Forelimb muscle (tissue), 1 donor: ENCODE measurements at regions not wholly inside any gene's neighbourhood (a gene's known extent, or its start where the extent isn't known, plus 50 kb on each side); places are given as distances from the start of the nearest gene placed in this dataset.
"Not testable (repeated sequence)": the region's sequence is repeated elsewhere in the genome, so short reads cannot be mapped to it uniquely, and the experiment has no call there.

Experiments
- DNase-seq: peaks from one replicate; pipeline ENCODE4 v3.0.0-alpha.2; 2013; ENCODE audit warnings: low read depth

DNA sequence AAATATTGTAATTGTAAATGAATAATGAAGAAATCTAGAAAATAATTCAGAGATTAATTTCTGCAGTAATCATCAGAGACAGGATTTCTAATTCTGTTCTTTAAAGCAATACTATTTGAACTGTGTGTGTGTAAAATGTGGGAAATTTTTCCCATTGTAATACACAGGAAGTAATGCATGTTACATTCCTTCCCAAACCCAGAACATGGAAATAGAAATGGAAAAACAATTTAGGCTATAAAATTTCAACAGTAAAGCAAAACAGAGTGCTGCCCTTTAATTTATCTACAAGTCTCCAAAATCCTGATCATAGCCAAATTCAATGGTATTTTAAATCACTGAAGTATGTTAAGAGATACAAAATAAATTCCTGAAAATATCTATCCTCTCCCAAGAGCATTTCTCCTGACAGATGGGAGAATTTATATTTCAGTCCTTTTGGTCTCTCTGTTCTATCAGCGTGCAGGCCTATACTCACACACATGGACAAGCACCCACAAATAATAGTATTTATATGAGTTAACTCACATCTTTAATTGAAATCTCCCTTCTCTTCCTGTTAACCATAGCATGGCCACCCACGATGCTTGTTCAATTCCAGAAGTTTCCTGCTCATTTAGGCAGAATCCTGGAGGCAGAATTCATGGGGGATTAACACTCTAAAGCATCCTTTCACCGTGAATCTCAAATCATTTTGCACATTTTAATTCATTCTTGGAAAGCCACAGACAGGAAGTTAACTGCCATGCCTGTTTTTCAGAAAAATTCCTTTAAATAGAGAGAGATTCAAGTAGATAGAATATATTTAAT lies 1465.4 kb upstream of the FLRT2 start:
- no peak for DNase-seq

DNA sequence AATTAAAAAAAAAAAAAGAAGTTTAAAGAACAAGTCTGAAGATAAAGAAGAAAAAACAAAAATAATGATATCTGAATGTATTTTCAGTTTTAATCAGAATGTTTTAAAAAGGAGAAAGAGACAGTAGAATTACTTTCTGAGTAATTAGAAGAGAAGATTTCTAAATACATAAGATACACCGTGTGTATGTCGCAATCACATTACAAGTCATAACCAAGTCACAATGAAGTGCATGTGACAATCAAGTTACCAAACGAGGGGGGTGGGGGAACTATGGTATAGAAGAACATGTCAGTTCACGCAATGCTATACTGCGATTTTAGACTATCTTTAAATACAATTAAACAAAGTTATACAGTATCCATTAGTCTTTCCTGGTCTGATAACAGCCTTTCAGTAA lies 1464.1 kb upstream of the FLRT2 start:
- DNase-seq = no peak

- no peak for DNase-seq
These were observed 1461.7 kb upstream of the FLRT2 start for GRCh38 chr14:84068288-84068687.

DNA sequence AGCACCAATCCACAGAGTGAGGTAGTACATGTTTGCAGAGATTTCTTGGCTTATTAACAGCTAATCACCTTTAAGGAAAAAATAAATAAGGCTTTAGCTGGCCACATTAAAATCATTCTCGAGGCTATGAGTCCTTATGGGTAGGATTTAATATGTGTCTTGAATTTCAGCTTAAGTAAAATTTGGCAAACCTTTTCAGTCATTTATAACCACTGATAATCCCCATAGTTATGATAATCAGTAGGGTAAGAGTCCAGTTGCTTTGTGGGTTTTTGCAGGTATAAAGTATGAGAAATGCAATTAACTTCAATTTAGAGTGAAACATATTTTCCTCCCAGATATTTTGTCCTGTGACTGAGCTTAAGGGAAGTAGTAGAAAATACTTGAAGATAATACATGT lies 1458.9 kb upstream of the FLRT2 start:
- DNase-seq = no peak

- DNase-seq = no peak
These were observed 1455.3 kb upstream of the FLRT2 start for GRCh38 chr14:84074626-84075025.

- no peak for DNase-seq
These were observed 1449.0 kb upstream of the FLRT2 start for GRCh38 chr14:84080944-84081343.

GRCh38 chr14:84084056-84084630 lies 1445.8 kb upstream of the FLRT2 start:
- no peak for DNase-seq

- no peak for DNase-seq
These were observed 1444.5 kb upstream of the FLRT2 start for GRCh38 chr14:84085493-84085892.

DNA sequence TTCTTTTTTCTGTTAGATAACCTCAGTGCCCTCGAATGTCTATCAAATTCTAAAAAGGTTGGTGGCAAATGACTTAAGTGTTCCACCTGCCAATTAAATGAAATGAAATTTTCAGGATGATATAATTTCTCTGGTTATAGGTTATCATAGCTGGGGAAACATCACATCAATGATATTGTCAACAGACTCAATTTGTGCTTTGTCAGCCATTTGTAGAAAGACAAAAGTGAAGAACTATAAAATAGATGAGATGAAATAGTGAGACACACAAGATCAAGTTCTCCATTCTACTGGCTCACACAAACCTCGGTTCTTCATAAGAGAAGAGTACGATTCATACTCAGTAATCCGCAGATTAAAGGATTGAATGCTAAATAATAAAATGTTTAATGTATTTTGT lies 1443.2 kb upstream of the FLRT2 start:
- DNase-seq = no peak

- no peak for DNase-seq
These were observed 1441.9 kb upstream of the FLRT2 start for GRCh38 chr14:84087986-84088531.

- DNase-seq = no peak
These were observed 1439.1 kb upstream of the FLRT2 start for GRCh38 chr14:84090837-84091236.

DNA sequence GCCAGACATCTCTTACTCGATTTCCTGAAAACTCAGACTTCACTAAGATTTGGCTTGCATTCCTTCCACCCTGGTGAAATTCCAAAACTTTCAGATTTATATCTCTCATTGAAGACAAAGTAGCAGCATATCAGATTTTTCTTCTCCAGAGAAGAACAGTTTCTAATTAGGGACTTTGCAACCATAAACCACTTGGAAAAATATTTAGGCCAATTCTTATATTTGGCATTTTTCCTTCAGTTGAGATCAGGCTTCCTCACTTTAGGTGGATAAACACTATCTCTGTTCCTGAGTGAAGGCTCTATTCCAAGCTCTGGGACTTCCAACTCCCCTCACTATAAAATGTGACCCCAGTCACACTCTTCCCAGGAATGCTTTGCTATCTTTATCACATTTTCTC lies 1434.3 kb upstream of the FLRT2 start:
- peak; percentile 55 for DNase-seq

DNA sequence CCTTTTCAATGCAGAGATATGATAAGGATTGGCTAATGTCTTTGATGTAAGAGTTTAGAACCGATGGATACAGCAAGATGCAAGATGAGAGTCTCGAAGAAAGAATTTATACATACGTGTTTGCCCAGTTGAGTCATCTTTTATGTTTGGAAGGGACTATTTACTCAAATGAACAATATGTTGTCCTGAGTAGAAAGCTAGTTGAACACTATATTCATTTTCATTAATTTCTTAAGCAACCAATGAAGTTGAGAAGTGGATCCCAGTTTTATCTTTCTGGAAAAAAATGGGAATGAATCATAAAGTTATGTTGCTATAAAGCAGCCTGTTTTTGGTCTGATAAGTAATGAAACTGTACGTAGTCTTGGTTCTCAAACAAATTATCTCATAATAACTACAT lies 1431.7 kb upstream of the FLRT2 start:
- DNase-seq = no peak

GRCh38 chr14:84099560-84099959 lies 1430.4 kb upstream of the FLRT2 start:
- not testable (repeated sequence) for DNase-seq

GRCh38 chr14:84107835-84108343 lies 1422.1 kb upstream of the FLRT2 start:
- DNase-seq = no peak

DNA sequence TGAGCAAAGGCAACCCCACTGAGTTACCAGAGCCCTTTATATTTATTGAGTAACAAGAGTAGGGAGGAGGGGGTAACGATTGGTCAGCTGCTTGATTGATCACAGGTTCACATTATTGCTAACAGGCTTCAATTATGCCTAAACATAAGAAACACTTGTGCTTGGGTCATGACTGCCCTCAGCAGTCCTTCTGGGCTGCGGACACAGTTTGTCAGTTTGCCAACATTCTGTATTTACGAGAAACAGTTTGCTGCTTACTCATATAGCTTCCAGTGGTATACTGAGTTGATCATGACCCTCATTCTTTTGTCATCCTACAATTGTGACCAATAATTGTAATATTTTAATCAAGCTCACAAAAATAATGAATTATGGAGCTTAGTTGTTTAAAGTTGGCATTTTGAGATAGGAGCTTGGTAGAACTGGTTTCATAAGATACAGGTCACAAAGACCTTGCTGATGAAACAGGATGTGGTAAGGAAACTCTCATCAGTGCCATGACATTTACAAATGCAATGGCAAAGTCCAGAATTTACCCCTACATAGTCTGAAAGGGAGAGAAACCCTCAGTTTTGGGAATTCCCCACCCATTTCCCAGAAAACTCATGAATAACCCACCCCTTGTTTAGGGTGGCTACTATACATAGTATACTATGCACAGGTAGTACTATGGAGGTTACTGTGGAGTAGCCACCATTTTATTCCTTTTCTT lies 1421.0 kb upstream of the FLRT2 start:
- DNase-seq = no peak

DNA sequence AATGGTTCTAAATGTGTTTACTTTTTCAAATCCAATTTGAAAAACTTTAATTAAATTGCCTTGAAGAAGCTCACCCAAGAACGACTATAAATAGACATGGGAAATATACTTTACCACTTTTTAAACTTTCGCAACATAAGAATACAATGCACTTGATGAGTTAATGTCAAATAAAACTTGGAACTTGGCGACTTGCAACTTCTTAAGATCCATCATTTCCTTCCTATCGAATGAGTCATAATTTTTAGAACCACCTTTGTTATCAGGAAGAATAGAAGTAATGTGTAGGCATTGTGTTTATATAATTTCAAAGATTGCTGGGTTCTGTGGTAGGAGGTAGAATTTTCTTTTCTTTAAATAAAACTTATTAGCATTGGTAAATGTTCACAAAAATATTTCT lies 1417.4 kb upstream of the FLRT2 start:
- no peak for DNase-seq

DNA sequence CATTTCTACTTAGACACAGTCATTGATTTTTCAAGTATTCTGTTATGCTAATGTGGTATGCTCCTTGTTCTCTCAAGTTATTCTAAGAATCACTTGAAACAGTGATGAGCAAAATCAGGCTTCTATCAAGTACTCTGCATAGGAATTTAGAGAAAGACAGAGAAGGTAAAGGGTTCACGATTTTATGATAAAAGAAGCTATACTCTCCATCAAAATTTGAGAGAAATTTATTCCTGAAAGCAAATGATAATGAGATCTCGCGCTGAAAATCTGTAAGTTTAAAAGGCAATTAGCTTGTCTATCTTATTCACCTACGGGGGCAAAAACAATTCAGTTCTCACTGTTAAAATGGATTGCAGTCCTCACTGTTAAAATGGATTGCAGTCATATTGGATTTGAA lies 1404.3 kb upstream of the FLRT2 start:
- no peak for DNase-seq

- no peak for DNase-seq
These were observed 1402.4 kb upstream of the FLRT2 start for GRCh38 chr14:84127495-84127894.

GRCh38 chr14:84128050-84128449 lies 1401.9 kb upstream of the FLRT2 start:
- DNase-seq = no peak

DNA sequence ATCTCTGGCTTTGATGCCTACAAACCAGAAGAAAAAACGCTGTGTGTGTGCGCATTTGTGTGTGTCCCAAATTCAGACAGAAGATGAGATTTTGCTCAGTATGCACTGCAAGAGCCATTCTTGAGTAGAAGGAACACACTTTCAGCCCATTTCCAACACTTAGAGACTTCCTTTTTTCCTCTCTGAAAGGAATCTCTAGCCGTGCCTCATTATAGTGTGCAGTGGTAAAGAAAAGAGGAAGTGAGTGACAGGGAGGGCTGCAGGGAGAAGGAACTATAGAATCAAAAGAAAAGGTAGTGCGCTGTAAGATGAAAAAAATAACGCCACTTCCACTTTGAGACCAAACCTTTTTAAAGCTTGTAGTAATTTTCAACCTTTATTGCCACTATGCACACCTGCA lies 1400.9 kb upstream of the FLRT2 start:
- no peak for DNase-seq

DNA sequence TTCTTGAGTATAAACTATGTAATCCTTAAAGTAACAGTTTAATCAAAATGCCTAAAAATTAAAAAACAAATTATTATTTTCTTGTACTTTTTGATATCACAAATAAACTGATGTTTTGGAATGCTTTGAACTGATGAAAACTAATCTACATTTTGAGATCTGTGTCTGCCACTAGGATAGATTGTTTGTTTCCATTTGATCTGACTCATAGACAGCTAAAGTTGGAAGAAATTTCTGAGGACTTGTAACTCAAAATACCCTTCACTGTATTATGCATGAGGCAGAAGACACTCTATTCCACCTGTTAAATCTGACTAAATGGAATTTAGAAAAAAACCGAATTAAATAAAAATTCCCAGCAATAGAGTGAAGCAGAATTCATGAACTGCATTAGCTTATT lies 1400.0 kb upstream of the FLRT2 start:
- DNase-seq = no peak

DNA sequence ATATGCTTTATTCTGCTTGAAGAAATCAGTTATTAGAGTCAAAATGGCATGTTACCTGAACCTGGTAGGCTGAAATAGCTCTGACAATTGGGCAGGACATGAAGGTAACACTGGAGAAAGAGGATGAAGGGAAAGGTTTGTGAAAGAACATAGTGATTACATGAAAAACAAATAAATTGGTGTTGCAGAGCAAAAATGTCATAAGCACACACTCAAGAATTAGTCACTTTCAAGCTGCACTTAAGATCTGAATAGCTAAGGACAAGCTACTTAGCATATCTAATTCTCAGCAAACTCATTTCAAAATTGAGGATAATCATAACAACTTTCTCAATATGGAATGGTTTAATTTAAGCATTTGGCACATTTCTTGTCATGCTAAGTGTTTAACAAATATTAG lies 1398.0 kb upstream of the FLRT2 start:
- DNase-seq = no peak
